ENCODE measurements at regions not wholly inside any gene's neighbourhood (a gene's known extent, or its start where the extent isn't known, plus 50 kb on each side); places are given as distances from the start of the nearest gene placed in this dataset.

- Histone ChIP-seq H3K9me3 (no peaks in the 10 kb centered on the region), H3K4me3 (no peak overlapping the region), H3K36me3 (no peaks in the 10 kb centered on the region), H3K4me1 (no peaks in the 10 kb centered on the region), H3K27me3 (no peaks in the 10 kb centered on the region), H3K27ac (no peak overlapping the region)
- no peak for TF ChIP-seq POLR2A (IDR thresholded peaks at IDR 0.05)
- TF ChIP-seq CTCF (IDR thresholded peaks at IDR 0.05) = no peak
- TF ChIP-seq POLR2AphosphoS5 (IDR thresholded peaks at IDR 0.05) = no peak
- no peak for DNase-seq (ENCODE audit: low spot score in 2 of 2)
- intact Hi-C loops (cut with DNase I; ENCODE audit: low total_unique reads) = no loop called here
Measured at GRCh38 chr18:39347701-39348100, 1782.1 kb upstream of the CELF4 start.

- H3K4me3 ChIP-seq = no peak overlapping the region
- no peak for DNase-seq (ENCODE audit: low spot score in 2 of 2)
- intact Hi-C loops (cut with DNase I; ENCODE audit: low total_unique reads) = no loop called here
- no peaks in the 10 kb centered on the region for H3K4me1 ChIP-seq
- H3K27ac ChIP-seq = no peak overlapping the region
- TF ChIP-seq POLR2AphosphoS5 (IDR thresholded peaks at IDR 0.05) (no peak), POLR2A (IDR thresholded peaks at IDR 0.05) (no peak)
- no peaks in the 10 kb centered on the region for H3K9me3 ChIP-seq
- H3K36me3 ChIP-seq = no peaks in the 10 kb centered on the region
- no peaks in the 10 kb centered on the region for H3K27me3 ChIP-seq
Measured at GRCh38 chr18:39346916-39347315, 1781.3 kb upstream of the CELF4 start.

GRCh38 chr18:39345321-39345720 is 1779.7 kb upstream of the CELF4 start:
- H3K4me1 ChIP-seq = no peaks in the 10 kb centered on the region
- H3K36me3 ChIP-seq = no peaks in the 10 kb centered on the region
- no peak overlapping the region for H3K4me3 ChIP-seq
- no peak for DNase-seq (ENCODE audit: low spot score in 2 of 2)
- intact Hi-C loops (cut with DNase I; ENCODE audit: low total_unique reads) = no loop called here
- H3K27ac ChIP-seq = no peak overlapping the region
- H3K9me3 ChIP-seq = no peaks in the 10 kb centered on the region
- H3K27me3 ChIP-seq = no peaks in the 10 kb centered on the region
- TF ChIP-seq POLR2A (IDR thresholded peaks at IDR 0.05) (no peak), CTCF (IDR thresholded peaks at IDR 0.05) (no peak), POLR2AphosphoS5 (IDR thresholded peaks at IDR 0.05) (no peak)

- Histone ChIP-seq H3K27me3 (no peaks in the 10 kb centered on the region), H3K9me3 (no peaks in the 10 kb centered on the region), H3K36me3 (no peaks in the 10 kb centered on the region), H3K27ac (no peak overlapping the region), H3K4me3 (no peak overlapping the region), H3K4me1 (no peaks in the 10 kb centered on the region)
- no peak for TF ChIP-seq CTCF (IDR thresholded peaks at IDR 0.05)
- DNase-seq (ENCODE audit: low spot score in 2 of 2) = no peak
- intact Hi-C loops (cut with DNase I; ENCODE audit: low total_unique reads) = no loop called here
Measured at GRCh38 chr18:39344487-39344886, 1778.9 kb upstream of the CELF4 start.

- Histone ChIP-seq H3K27ac (no peak overlapping the region), H3K4me3 (no peak overlapping the region), H3K9me3 (no peaks in the 10 kb centered on the region), H3K36me3 (no peaks in the 10 kb centered on the region), H3K4me1 (no peaks in the 10 kb centered on the region), H3K27me3 (no peaks in the 10 kb centered on the region)
- intact Hi-C loops (cut with DNase I; ENCODE audit: low total_unique reads) = no loop called here
- TF ChIP-seq POLR2A (IDR thresholded peaks at IDR 0.05) (no peak), CTCF (IDR thresholded peaks at IDR 0.05) (no peak), POLR2AphosphoS5 (IDR thresholded peaks at IDR 0.05) (no peak)
- DNase-seq (ENCODE audit: low spot score in 2 of 2) = no peak
Measured at GRCh38 chr18:39341129-39341528, 1775.5 kb upstream of the CELF4 start.

GRCh38 chr18:39340418-39340817 is 1774.8 kb upstream of the CELF4 start:
- intact Hi-C loops (cut with DNase I; ENCODE audit: low total_unique reads) = no loop called here
- Histone ChIP-seq H3K27me3 (no peaks in the 10 kb centered on the region), H3K36me3 (no peaks in the 10 kb centered on the region), H3K27ac (no peak overlapping the region), H3K4me3 (no peak overlapping the region), H3K4me1 (no peaks in the 10 kb centered on the region), H3K9me3 (no peaks in the 10 kb centered on the region)
- no peak for TF ChIP-seq CTCF (IDR thresholded peaks at IDR 0.05)
- TF ChIP-seq POLR2A (IDR thresholded peaks at IDR 0.05) = no peak
- TF ChIP-seq POLR2AphosphoS5 (IDR thresholded peaks at IDR 0.05) = no peak
- DNase-seq (ENCODE audit: low spot score in 2 of 2) = no peak
